Transverse colon (tissue), 4 donors: ENCODE measurements at regions not wholly inside any gene's neighbourhood (a gene's known extent, or its start where the extent isn't known, plus 50 kb on each side); places are given as distances from the start of the nearest gene placed in this dataset.
A peak's percentile ranks its signal among the peaks of the same experiment; 100 is the strongest.

ENCODE experiments used
- DNase-seq: peaks from one replicate; pipeline ENCODE4 v3.0.0-alpha.2; 2019
- H3K27ac ChIP-seq, 4 donors: fragments of 200-600 bp; sonication (generic); 2 replicates each; pipeline ENCODE4 v1.5.1; 2016 to 2018; ENCODE audit warnings: inconsistent platforms in 4 of 4
- H3K27me3 ChIP-seq: fragments of 200-600 bp; sonication (generic); 2 replicates; pipeline ENCODE4 v1.5.1; 2017; ENCODE audit warnings: inconsistent platforms
- H3K36me3 ChIP-seq, 4 donors: fragments of 200-600 bp; sonication (generic); 2 replicates each; pipeline ENCODE4 v1.5.1; 2017 to 2019; ENCODE audit warnings: inconsistent platforms in 4 of 4
- H3K4me1 ChIP-seq, 4 donors: fragments of 200-600 bp; sonication (generic); 2 replicates each; pipeline ENCODE4 v1.5.1; 2017 to 2020; ENCODE audit warnings: inconsistent platforms in 4 of 4
- H3K4me3 ChIP-seq, 4 donors: fragments of 200-600 bp; sonication (generic); 1 replicate in 1 of 4; 2 replicates in 3 of 4; pipeline versions ENCODE4 v1.5.1 to v1.6.1; 2017 to 2019; ENCODE audit warnings: inconsistent platforms in 4 of 4
- H3K9me3 ChIP-seq, 2 donors: fragments of 200-600 bp; sonication (generic); 2 replicates each; pipeline ENCODE4 v1.5.1; 2017 to 2019; ENCODE audit warnings: inconsistent platforms in 2 of 2
- CTCF ChIP-seq, 5 experiments: fragments of 200-600 bp in 3 of 5; fragments of 450-650 bp in 2 of 5; sonication (generic) in 3 of 5; IDR thresholded peaks; 1 replicate in 2 of 5; 2 replicates in 3 of 5; pipeline ENCODE4 v1.5.1; 2016 to 2017; ENCODE audit warnings: antibody characterized with exemption in 5 of 5, inconsistent platforms in 3 of 5, mild to moderate bottlenecking in 2 of 5, moderate library complexity in 1 of 5
- EP300 ChIP-seq: sonication (generic); formaldehyde crosslinking; IDR thresholded peaks from one replicate; pipeline ENCODE4 v1.6.1; 2017; ENCODE audit warnings: antibody characterized with exemption, low read depth
- POLR2A ChIP-seq: fragments of 450-650 bp; IDR thresholded peaks from one replicate; pipeline ENCODE4 v1.6.1; 2016; ENCODE audit warnings: antibody characterized with exemption, mild to moderate bottlenecking, moderate library complexity
- POLR2AphosphoS5 ChIP-seq, 3 donors: sonication (generic); formaldehyde crosslinking; IDR thresholded peaks; one replicate each; pipeline ENCODE4 v1.6.1; 2016; ENCODE audit warnings: antibody characterized with exemption in 3 of 3
- WGBS, 2 donors: methylation state at CpG; one replicate each; pipeline ENCODE4 v1.1.5; 2018; ENCODE audit warnings: low coverage in 1 of 2; 5-methylcytosine and 5-hydroxymethylcytosine counted together
- in situ Hi-C, 4 donors: fragments of 200-750 bp; cut with MboI; loops; one replicate each; pipeline versions ENCODE4 v1.15.0 to v1.15.1; 2017; ENCODE audit warnings: low sequenced_read_pairs in 3 of 4, low pct_ligation_motif_present in 1 of 4, low pct_unique_long_range_greater_than_20kb in 1 of 4
- intact Hi-C: fragments of 100-400 bp; cut with DNase I; formaldehyde crosslinking; loops from one replicate; pipeline ENCODE4 v1.15.1; 2023; ENCODE audit warnings: low total_unique reads

- TF ChIP-seq POLR2A: no peak
- TF ChIP-seq POLR2AphosphoS5 (IDR thresholded peaks at IDR 0.05): no peak
- TF ChIP-seq EP300: no peak
- no peak for TF ChIP-seq CTCF (IDR thresholded peaks at IDR 0.05)
- H3K27ac ChIP-seq: peak overlapping the region; percentile 61 to 70 (median 66)
These were observed 75.4 kb downstream of the VCPKMT start for GRCh38 chr14:50040895-50041465.

GRCh38 chr14:50041980-50042379, 74.4 kb downstream of the VCPKMT start:
- intact Hi-C loops: no loop called here
- DNase-seq: no peak
- no peak overlapping the region for H3K4me3 ChIP-seq
- H3K27ac ChIP-seq: no peak overlapping the region
- 82 to 98% methylated on average over 2 to 3 of the region's 3 CpGs for WGBS, 2 donors
- in situ Hi-C loops: no loop called here
- H3K4me1 ChIP-seq: peaks cover 36 to 70% (median 46%) of the 10 kb centered on the region in 4 donors
- H3K36me3 ChIP-seq: no peaks in the 10 kb centered on the region
- TF ChIP-seq POLR2AphosphoS5 (IDR thresholded peaks at IDR 0.05) (no peak), POLR2A (no peak), CTCF (IDR thresholded peaks at IDR 0.05) (no peak)
- no peaks in the 10 kb centered on the region for H3K27me3 ChIP-seq
- H3K9me3 ChIP-seq: no peaks in the 10 kb centered on the region

More at GRCh38 chr14:50040895-50041465, 75.4 kb downstream of the VCPKMT start:
- 87 to 97% methylated on average over 4 to 7 of the region's 7 CpGs for WGBS, 2 donors
- H3K27me3 ChIP-seq: no peaks in the 10 kb centered on the region
- no peaks in the 10 kb centered on the region for H3K36me3 ChIP-seq
- no peak overlapping the region for H3K4me3 ChIP-seq
- H3K9me3 ChIP-seq: no peaks in the 10 kb centered on the region
- peaks cover 29 to 60% (median 37%) of the 10 kb centered on the region in 4 donors for H3K4me1 ChIP-seq
- intact Hi-C loops: no loop called here
- no peak for DNase-seq
- in situ Hi-C loops: no loop called here

- DNase-seq: no peak
- no peak for TF ChIP-seq CTCF (IDR thresholded peaks at IDR 0.05)
- TF ChIP-seq POLR2AphosphoS5 (IDR thresholded peaks at IDR 0.05): no peak
- no peak for TF ChIP-seq EP300
- no peak for TF ChIP-seq POLR2A
- peaks cover 36 to 73% (median 55%) of the 10 kb centered on the region in 4 donors for H3K4me1 ChIP-seq
- H3K4me3 ChIP-seq: no peak overlapping the region
- WGBS, 2 donors: 38 to 64% methylated on average over 4 of the region's 4 CpGs
- in situ Hi-C loops: no loop called here
- peak overlapping the region; percentile 79 to 91 (median 88) for H3K27ac ChIP-seq
- intact Hi-C loops: no loop called here
- H3K27me3 ChIP-seq: no peaks in the 10 kb centered on the region
- H3K9me3 ChIP-seq: no peaks in the 10 kb centered on the region
- H3K36me3 ChIP-seq: no peaks in the 10 kb centered on the region
These were observed 72.2 kb downstream of the VCPKMT start for GRCh38 chr14:50044042-50044651.

- peaks cover 32 to 65% (median 52%) of the 10 kb centered on the region in 4 donors for H3K4me1 ChIP-seq
- 7 to 14% methylated on average over 4 to 8 of the region's 8 CpGs for WGBS, 2 donors
These were observed 71.2 kb downstream of the VCPKMT start for GRCh38 chr14:50045039-50045711.

More at GRCh38 chr14:50045039-50045711, 71.2 kb downstream of the VCPKMT start:
- intact Hi-C loops: no loop called here
- Histone ChIP-seq H3K27ac (peak overlapping the region; percentile 79 to 91 (median 88)), H3K27me3 (no peaks in the 10 kb centered on the region), H3K36me3 (no peaks in the 10 kb centered on the region), H3K4me3 (no peak overlapping the region), H3K9me3 (no peaks in the 10 kb centered on the region)
- peak; percentile 91 for DNase-seq
- TF ChIP-seq CTCF (IDR thresholded peaks at IDR 0.05) (no peak), POLR2A (peak; percentile 56), POLR2AphosphoS5 (IDR thresholded peaks at IDR 0.05) (peak; percentile 73 to 76 (median 76)), EP300 (peak; percentile 39)
- in situ Hi-C loops: no loop called here
